ENCODE measurements at regions not wholly inside any gene's neighbourhood (a gene's known extent, or its start where the extent isn't known, plus 50 kb on each side); places are given as distances from the start of the nearest gene placed in this dataset.

- H3K36me3 ChIP-seq: no peaks in the 10 kb centered on the region
- H3K9me3 ChIP-seq: no peaks in the 10 kb centered on the region
- no peaks in the 10 kb centered on the region for H3K27me3 ChIP-seq (replicated peaks in 1 of 7)
- H3K4me3 ChIP-seq: no peak overlapping the region
- no peak overlapping the region for H3K27ac ChIP-seq
- DNase-seq: no peak
- 71 to 83% (median 77%) methylated on average over 5 of the region's 5 CpGs for WGBS, 5 donors
- intact Hi-C loops (cut with DNase I; ENCODE audit: low total_unique reads): no loop called here
- TF ChIP-seq POLR2AphosphoS5 (IDR thresholded peaks at IDR 0.05): no peak
- no peak for TF ChIP-seq POLR2A (IDR thresholded peaks at IDR 0.05)
- no peak for TF ChIP-seq CTCF (IDR thresholded peaks at IDR 0.05 in 8 of 11, conservative IDR thresholded peaks at IDR 0.05 in 3 of 11)
- H3K4me1 ChIP-seq: no peaks in the 10 kb centered on the region
Observed at GRCh38 chr13:28563609-28564008, 68.7 kb upstream of the FLT1 start.

GRCh38 chr13:28560612-28561011, 65.7 kb upstream of the FLT1 start:
- intact Hi-C loops (cut with DNase I; ENCODE audit: low total_unique reads): no loop called here
- Histone ChIP-seq H3K9me3 (no peaks in the 10 kb centered on the region), H3K36me3 (no peaks in the 10 kb centered on the region), H3K4me3 (no peak overlapping the region), H3K27me3 (replicated peaks in 1 of 7) (no peaks in the 10 kb centered on the region), H3K4me1 (no peaks in the 10 kb centered on the region), H3K27ac (no peak overlapping the region)
- whole genome bisulfite sequencing, 5 donors: 69 to 86% (median 78%) methylated on average over 2 of the region's 2 CpGs
- no peak for DNase-seq
- no peak for TF ChIP-seq POLR2A (IDR thresholded peaks at IDR 0.05)
- no peak for TF ChIP-seq POLR2AphosphoS5 (IDR thresholded peaks at IDR 0.05)

- DNase-seq: no peak
- H3K9me3 ChIP-seq: no peaks in the 10 kb centered on the region
- no peaks in the 10 kb centered on the region for H3K4me1 ChIP-seq
- TF ChIP-seq POLR2AphosphoS5 (IDR thresholded peaks at IDR 0.05) (no peak), CTCF (IDR thresholded peaks at IDR 0.05 in 8 of 11, conservative IDR thresholded peaks at IDR 0.05 in 3 of 11) (no peak), POLR2A (IDR thresholded peaks at IDR 0.05) (no peak)
- intact Hi-C loops (cut with DNase I; ENCODE audit: low total_unique reads): no loop called here
- no peak overlapping the region for H3K4me3 ChIP-seq
- WGBS, 5 donors: 91 to 96% (median 94%) methylated on average over 8 of the region's 8 CpGs
- no peaks in the 10 kb centered on the region for H3K27me3 ChIP-seq (replicated peaks in 1 of 7)
- H3K27ac ChIP-seq: no peak overlapping the region
- no peaks in the 10 kb centered on the region for H3K36me3 ChIP-seq
Observed at GRCh38 chr13:28559636-28560259, 64.8 kb upstream of the FLT1 start.

GRCh38 chr13:28558567-28558966, 63.6 kb upstream of the FLT1 start:
- no peak overlapping the region for H3K27ac ChIP-seq
- TF ChIP-seq CTCF (IDR thresholded peaks at IDR 0.05 in 8 of 11, conservative IDR thresholded peaks at IDR 0.05 in 3 of 11) (no peak), POLR2AphosphoS5 (IDR thresholded peaks at IDR 0.05) (no peak)
- DNase-seq: no peak

More at GRCh38 chr13:28558567-28558966, 63.6 kb upstream of the FLT1 start:
- 72 to 88% (median 83%) methylated on average over 8 of the region's 8 CpGs for WGBS, 5 donors
- Histone ChIP-seq H3K4me3 (no peak overlapping the region), H3K9me3 (no peaks in the 10 kb centered on the region), H3K4me1 (no peaks in the 10 kb centered on the region), H3K36me3 (no peaks in the 10 kb centered on the region), H3K27me3 (replicated peaks in 1 of 7) (no peaks in the 10 kb centered on the region)
- intact Hi-C loops (cut with DNase I; ENCODE audit: low total_unique reads): no loop called here

All from spleen (tissue), 11 donors.